Esophagus muscularis mucosa (tissue), 4 donors: ENCODE measurements at regions not wholly inside any gene's neighbourhood (a gene's known extent, or its start where the extent isn't known, plus 50 kb on each side); places are given as distances from the start of the nearest gene placed in this dataset.

Source experiments
- DNase-seq: peaks from one replicate; pipeline ENCODE4 v3.0.0-alpha.2; 2017; ENCODE audit errors: extremely low spot score
- H3K27ac ChIP-seq, 4 donors: fragments of 200-600 bp; sonication (generic); replicated peaks in 1 of 4; 1 replicate in 3 of 4; 2 replicates in 1 of 4; pipeline ENCODE4 v1.5.1; 2016 to 2019; ENCODE audit warnings: mild to moderate bottlenecking in 1 of 4
- H3K27me3 ChIP-seq, 4 donors: fragments of 200-600 bp; sonication (generic); one replicate each; pipeline versions ENCODE4 v1.5.1 to v1.6.0; 2016 to 2019
- H3K36me3 ChIP-seq, 4 donors: fragments of 200-600 bp; sonication (generic); one replicate each; pipeline ENCODE4 v1.5.1; 2016 to 2019
- H3K4me1 ChIP-seq, 4 donors: fragments of 200-600 bp; sonication (generic); one replicate each; pipeline ENCODE4 v1.5.1; 2016 to 2019
- H3K4me3 ChIP-seq, 4 donors: fragments of 200-600 bp; sonication (generic); 1 replicate in 2 of 4; 2 replicates in 2 of 4; pipeline ENCODE4 v1.5.1; 2016 to 2019; ENCODE audit warnings: mild to moderate bottlenecking in 4 of 4, moderate library complexity in 1 of 4
- H3K9me3 ChIP-seq, 4 donors: fragments of 200-600 bp; sonication (generic); 1 replicate in 3 of 4; 2 replicates in 1 of 4; pipeline ENCODE4 v1.5.1; 2016 to 2019
- EP300 ChIP-seq: sonication (generic); formaldehyde crosslinking; IDR thresholded peaks from one replicate; pipeline ENCODE4 v1.6.1; 2017; ENCODE audit warnings: antibody characterized with exemption
- POLR2A ChIP-seq: fragments of 450-650 bp; IDR thresholded peaks from one replicate; pipeline ENCODE4 v1.6.1; 2017; ENCODE audit warnings: antibody characterized with exemption, moderate library complexity, mild to moderate bottlenecking, low read depth
- POLR2AphosphoS5 ChIP-seq, 2 donors: sonication (generic); formaldehyde crosslinking; IDR thresholded peaks; one replicate each; pipeline ENCODE4 v1.6.1; 2017; ENCODE audit warnings: antibody characterized with exemption in 2 of 2
- WGBS: methylation state at CpG from one replicate; pipeline ENCODE4 v1.1.5; 2018; 5-methylcytosine and 5-hydroxymethylcytosine counted together
- intact Hi-C: fragments of 100-400 bp; cut with DNase I; formaldehyde crosslinking; loops from one replicate; pipeline ENCODE4 v1.15.1; 2023
- TF ChIP-seq, protein P1 (sequence below), 3 experiments: fragments of 200-600 bp in 2 of 3; fragments of 450-650 bp in 1 of 3; sonication (generic) in 2 of 3; IDR thresholded peaks; one replicate each; pipeline ENCODE4 v1.5.1; 2017 to 2019; ENCODE audit warnings: antibody characterized with exemption in 3 of 3, mild to moderate bottlenecking in 2 of 3, moderate library complexity in 1 of 3

DNA sequence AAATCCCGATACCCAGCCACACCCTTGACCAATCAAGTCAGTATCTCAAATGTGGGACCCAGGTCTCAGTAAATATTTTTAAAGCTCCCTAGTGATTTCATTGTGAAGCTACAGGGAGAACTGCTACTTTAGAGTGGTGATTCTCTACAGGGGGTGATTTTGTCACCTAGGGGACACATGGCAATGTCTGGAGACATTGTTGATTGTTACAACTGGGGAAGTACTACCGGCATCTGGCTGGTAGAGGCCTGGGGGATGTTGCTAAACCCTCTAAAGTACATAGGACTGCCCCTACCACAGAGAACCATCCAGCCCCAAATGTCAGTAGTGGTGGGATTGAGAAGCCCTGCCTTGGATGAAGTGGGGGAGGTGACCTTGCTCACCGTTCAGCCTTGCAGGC is 152.9 kb downstream of the RPS24 start:
- peaks cover 0 to 3% (median 0%) of the 10 kb centered on the region in 4 donors for H3K9me3 ChIP-seq
- H3K4me3 ChIP-seq, result no peak overlapping the region
- no peaks in the 10 kb centered on the region for H3K27me3 ChIP-seq
- no peaks in the 10 kb centered on the region for H3K36me3 ChIP-seq
- H3K4me1 ChIP-seq, result peaks cover 3 to 18% (median 18%) of the 10 kb centered on the region in 4 donors
- WGBS, result 90% methylated on average over 2 of the region's 3 CpGs
- TF ChIP-seq EP300, result no peak
- no peak for DNase-seq
- intact Hi-C loops, result no loop called here
- H3K27ac ChIP-seq, result no peak overlapping the region

DNA sequence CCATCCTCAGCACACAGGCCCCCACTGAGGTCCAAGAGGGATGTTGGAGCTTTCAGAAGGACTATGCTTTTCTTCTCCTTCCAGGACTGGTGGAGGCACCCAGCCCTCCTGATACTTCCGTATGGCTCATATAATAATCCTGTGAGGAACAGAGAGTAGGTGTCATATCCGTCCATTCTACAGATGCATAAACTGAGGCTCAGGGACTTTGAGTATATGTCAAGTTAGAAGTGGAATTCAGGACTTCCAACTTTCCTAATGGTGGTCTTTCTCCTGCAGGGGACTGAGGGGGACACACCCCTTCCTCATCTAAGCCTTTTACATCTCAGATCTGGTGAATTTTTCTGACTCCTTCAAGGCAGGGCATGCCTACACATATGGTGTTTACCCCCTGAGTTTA is 153.7 kb downstream of the RPS24 start:
- intact Hi-C loops, result no loop called here
- no peak for TF ChIP-seq POLR2AphosphoS5 (IDR thresholded peaks at IDR 0.05)
- TF ChIP-seq EP300, result no peak
- TF ChIP-seq, protein P1, sequence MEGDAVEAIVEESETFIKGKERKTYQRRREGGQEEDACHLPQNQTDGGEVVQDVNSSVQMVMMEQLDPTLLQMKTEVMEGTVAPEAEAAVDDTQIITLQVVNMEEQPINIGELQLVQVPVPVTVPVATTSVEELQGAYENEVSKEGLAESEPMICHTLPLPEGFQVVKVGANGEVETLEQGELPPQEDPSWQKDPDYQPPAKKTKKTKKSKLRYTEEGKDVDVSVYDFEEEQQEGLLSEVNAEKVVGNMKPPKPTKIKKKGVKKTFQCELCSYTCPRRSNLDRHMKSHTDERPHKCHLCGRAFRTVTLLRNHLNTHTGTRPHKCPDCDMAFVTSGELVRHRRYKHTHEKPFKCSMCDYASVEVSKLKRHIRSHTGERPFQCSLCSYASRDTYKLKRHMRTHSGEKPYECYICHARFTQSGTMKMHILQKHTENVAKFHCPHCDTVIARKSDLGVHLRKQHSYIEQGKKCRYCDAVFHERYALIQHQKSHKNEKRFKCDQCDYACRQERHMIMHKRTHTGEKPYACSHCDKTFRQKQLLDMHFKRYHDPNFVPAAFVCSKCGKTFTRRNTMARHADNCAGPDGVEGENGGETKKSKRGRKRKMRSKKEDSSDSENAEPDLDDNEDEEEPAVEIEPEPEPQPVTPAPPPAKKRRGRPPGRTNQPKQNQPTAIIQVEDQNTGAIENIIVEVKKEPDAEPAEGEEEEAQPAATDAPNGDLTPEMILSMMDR (IDR thresholded peaks at IDR 0.05), result no peak

DNA sequence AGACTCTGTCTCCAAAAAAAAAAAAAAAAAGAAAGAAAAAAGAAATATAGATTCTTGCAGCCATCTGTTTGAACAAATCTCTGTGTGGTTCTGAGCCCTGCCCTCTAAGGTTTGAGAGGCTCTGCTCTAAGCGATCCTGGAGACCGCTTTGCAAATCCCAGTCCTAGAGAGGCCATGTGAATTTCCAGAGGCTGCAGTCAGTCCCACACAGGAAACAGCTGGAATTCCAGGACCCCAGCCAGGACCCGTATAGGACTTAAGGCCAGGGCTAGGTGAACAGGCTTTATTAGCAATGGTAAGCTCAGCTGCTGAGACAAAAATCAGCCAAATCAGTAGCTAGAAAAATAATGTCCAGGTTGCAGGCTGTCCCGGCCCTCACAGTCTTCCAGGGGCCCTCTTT is 154.8 kb downstream of the RPS24 start:
- 98% methylated on average over 3 of the region's 4 CpGs for WGBS
- Histone ChIP-seq H3K9me3 (peaks cover 0 to 11% (median 3%) of the 10 kb centered on the region in 4 donors), H3K4me3 (no peak overlapping the region), H3K4me1 (peaks cover 3 to 18% (median 18%) of the 10 kb centered on the region in 4 donors), H3K27me3 (no peaks in the 10 kb centered on the region), H3K27ac (no peak overlapping the region), H3K36me3 (no peaks in the 10 kb centered on the region)
- DNase-seq, result no peak
- intact Hi-C loops, result no loop called here
- no peak for TF ChIP-seq POLR2AphosphoS5 (IDR thresholded peaks at IDR 0.05)
- TF ChIP-seq POLR2A, result no peak
- TF ChIP-seq, protein P1 (IDR thresholded peaks at IDR 0.05), result no peak
- no peak for TF ChIP-seq EP300

More for the DNA sequence above, 153.7 kb downstream of the RPS24 start:
- WGBS, result 97% methylated on average over 2 of the region's 2 CpGs
- Histone ChIP-seq H3K4me3 (no peak overlapping the region), H3K27me3 (no peaks in the 10 kb centered on the region), H3K36me3 (no peaks in the 10 kb centered on the region), H3K27ac (no peak overlapping the region), H3K9me3 (peaks cover 0 to 3% (median 0%) of the 10 kb centered on the region in 4 donors), H3K4me1 (peaks cover 3 to 18% (median 18%) of the 10 kb centered on the region in 4 donors)
- DNase-seq, result no peak

DNA sequence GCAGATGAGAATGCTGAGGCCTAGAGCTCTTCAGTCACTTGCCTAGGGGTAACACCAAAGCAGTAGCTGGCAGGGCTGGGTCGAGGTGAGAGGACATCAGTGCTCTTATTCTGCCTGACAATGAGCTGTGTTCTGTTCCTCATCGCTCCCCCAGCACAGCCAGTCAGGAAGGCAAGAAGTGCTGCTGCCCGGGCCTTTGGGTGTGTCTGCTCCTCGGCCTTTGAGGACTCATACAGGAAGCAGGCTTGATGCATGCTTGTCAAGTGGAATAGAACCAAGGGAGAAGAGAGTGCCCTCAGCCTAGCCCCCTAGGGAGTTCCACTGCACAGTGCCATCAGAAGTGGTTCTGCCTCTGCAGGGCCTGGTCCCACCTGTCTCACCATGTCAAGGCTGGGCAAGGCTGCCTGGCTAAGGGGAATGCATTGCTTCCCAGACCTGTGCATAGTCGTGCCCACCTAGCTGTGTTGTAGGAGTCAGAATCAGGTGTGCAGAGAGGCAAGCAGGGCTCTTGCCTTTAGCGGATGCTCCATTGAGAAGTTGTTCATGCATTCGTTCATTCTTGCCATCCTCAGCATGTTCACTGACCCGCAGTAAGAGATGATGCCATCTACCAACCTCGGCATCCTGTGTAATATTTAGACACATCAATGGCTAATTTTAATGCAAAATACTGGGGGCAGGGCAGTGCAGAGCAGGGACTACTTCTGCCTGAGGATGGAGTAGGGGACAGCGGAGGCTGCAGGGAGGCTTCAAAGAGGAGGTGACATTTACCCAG is 156.6 kb downstream of the RPS24 start:
- H3K27ac ChIP-seq, result no peak overlapping the region
- H3K4me1 ChIP-seq, result peaks cover 0 to 9% (median 8%) of the 10 kb centered on the region in 4 donors
- DNase-seq, result no peak
- H3K9me3 ChIP-seq, result peaks cover 0 to 15% (median 6%) of the 10 kb centered on the region in 4 donors
- 88% methylated on average over 8 of the region's 10 CpGs for WGBS
- intact Hi-C loops, result no loop called here
- TF ChIP-seq POLR2AphosphoS5 (IDR thresholded peaks at IDR 0.05) (no peak), POLR2A (no peak), EP300 (no peak)
- TF ChIP-seq, protein P1 (IDR thresholded peaks at IDR 0.05), result no peak
- H3K36me3 ChIP-seq, result no peaks in the 10 kb centered on the region
- H3K4me3 ChIP-seq, result no peak overlapping the region
- H3K27me3 ChIP-seq, result no peaks in the 10 kb centered on the region

DNA sequence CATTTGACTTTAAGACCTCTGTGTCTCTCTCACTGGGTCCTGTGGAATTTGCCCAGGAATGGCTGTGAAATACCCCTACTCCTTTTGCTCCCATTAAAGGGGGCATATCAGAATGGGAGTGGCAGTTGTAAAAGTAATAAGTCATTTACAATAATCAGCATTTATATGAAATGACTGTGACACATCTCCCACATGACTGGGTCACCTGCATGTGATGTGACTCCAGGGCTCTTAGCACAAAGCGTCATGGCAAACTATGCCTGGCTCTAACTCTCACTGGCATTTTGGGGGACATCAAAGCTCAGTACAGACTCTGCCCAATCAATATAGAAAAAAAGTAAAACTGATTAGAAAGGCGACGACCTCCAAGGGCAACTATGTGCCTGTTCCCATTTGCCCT is 157.6 kb downstream of the RPS24 start:
- 95% methylated on average over 3 of the region's 3 CpGs for WGBS

More for the DNA sequence above, 157.6 kb downstream of the RPS24 start:
- Histone ChIP-seq H3K27ac (no peak overlapping the region), H3K36me3 (no peaks in the 10 kb centered on the region), H3K27me3 (no peaks in the 10 kb centered on the region), H3K4me3 (no peak overlapping the region), H3K9me3 (peaks cover 0 to 15% (median 6%) of the 10 kb centered on the region in 4 donors), H3K4me1 (peaks cover 0 to 5% (median 0%) of the 10 kb centered on the region in 4 donors)
- TF ChIP-seq, protein P1 (IDR thresholded peaks at IDR 0.05), result no peak
- TF ChIP-seq POLR2A, result no peak
- no peak for TF ChIP-seq POLR2AphosphoS5 (IDR thresholded peaks at IDR 0.05)
- no peak for TF ChIP-seq EP300
- no peak for DNase-seq
- intact Hi-C loops, result no loop called here
